ENCODE measurements at regions not wholly inside any gene's neighbourhood (a gene's known extent, or its start where the extent isn't known, plus 50 kb on each side); places are given as distances from the start of the nearest gene placed in this dataset.

- no TSS peak for BruUV-seq (replicated peaks)
- no peaks in the 10 kb centered on the region for H3K79me2 ChIP-seq (ENCODE audit: insufficient read depth, low read length)
- H3K4me2 ChIP-seq (ENCODE audit: low read depth, low read length), result no peak overlapping the region
- ATAC-seq (no peak), DNase-seq (ENCODE audit: low spot score) (no peak), FAIRE-seq (no peak)
- no peaks in the 10 kb centered on the region for H3K36me3 ChIP-seq (replicated peaks in 1 of 2; ENCODE audit: control insufficient read depth in 1 of 2, insufficient read depth in 2 of 2, low read length in 2 of 2)
- intact Hi-C loops (cut with micrococcal nuclease; ENCODE audit: unreplicated experiment) (no loop called here), in situ Hi-C loops (cut with HindIII; ENCODE audit: extremely low pct_ligation_motif_present, low pct_unique_long_range_greater_than_20kb) (no loop called here)
- no peak overlapping the region for H3K9ac ChIP-seq (ENCODE audit: insufficient read depth, low read depth, low read length)
- TF ChIP-seq NFE2L2 (IDR thresholded peaks at IDR 0.05; ENCODE audit: low read length) (peak; percentile 78), ZNF597 (CRISPR knock-in tag; IDR thresholded peaks at IDR 0.05) (no peak)
- no peaks in the 10 kb centered on the region for H4K20me1 ChIP-seq (ENCODE audit: insufficient read depth, low read length)
- CTCF ChIA-PET (ENCODE audit: low intra/inter-chr PET ratio, low total read pairs), result no interaction called here
- POLR2A ChIA-PET, result no interaction called here
- H3K9me3 ChIP-seq (ENCODE audit: low read length), result peaks cover 86% of the 10 kb centered on the region
- H3K4me3 ChIP-seq (replicated peaks in 1 of 3; ENCODE audit: insufficient read depth in 1 of 3, low read depth in 2 of 3, low read length in 3 of 3), result no peak overlapping the region
- H2AFZ ChIP-seq (ENCODE audit: low read length), result no peak overlapping the region
- H3K27ac ChIP-seq (ENCODE audit: extremely low read length, insufficient read depth, low read length), result no peak overlapping the region
- no peaks in the 10 kb centered on the region for H3K27me3 ChIP-seq (ENCODE audit: control insufficient read depth in 1 of 2, insufficient read depth in 2 of 2, low read length in 2 of 2)
- no peaks in the 10 kb centered on the region for H3K4me1 ChIP-seq (ENCODE audit: insufficient read depth, low read length)
Observed at GRCh38 chr2:188833799-188834198, 140.4 kb upstream of the COL3A1 start.

DNA sequence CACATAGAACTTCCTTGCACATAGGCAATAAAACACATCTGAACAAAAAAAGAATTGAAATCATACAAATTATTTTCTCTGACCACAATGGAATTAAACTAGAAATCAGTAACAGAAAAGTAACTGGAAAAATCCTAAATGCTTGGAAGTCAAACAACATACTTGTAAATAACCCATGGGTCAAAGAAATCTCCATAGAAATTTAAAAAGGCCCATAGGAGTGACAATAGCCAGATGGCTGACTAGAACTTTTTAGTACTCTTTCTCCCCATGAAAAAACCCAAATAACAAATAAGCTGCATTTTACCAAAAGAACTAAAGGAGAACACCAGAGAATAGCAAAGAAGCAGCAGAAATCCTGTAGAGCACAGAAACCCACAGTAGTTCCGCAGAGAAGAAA is 139.2 kb upstream of the COL3A1 start:
- DNase-seq (ENCODE audit: low spot score) (no peak), ATAC-seq (no peak), FAIRE-seq (no peak)
- no peak overlapping the region for H3K9ac ChIP-seq (ENCODE audit: insufficient read depth, low read depth, low read length)
- no peak overlapping the region for H3K4me3 ChIP-seq (replicated peaks in 1 of 3; ENCODE audit: insufficient read depth in 1 of 3, low read depth in 2 of 3, low read length in 3 of 3)
- H3K27ac ChIP-seq (ENCODE audit: extremely low read length, insufficient read depth, low read length), result no peak overlapping the region
- H3K4me2 ChIP-seq (ENCODE audit: low read depth, low read length), result no peak overlapping the region
- no peaks in the 10 kb centered on the region for H3K4me1 ChIP-seq (ENCODE audit: insufficient read depth, low read length)
- in situ Hi-C loops (cut with HindIII; ENCODE audit: extremely low pct_ligation_motif_present, low pct_unique_long_range_greater_than_20kb), result no loop called here
- H3K9me3 ChIP-seq (ENCODE audit: low read length), result peaks cover 88% of the 10 kb centered on the region
- H3K79me2 ChIP-seq (ENCODE audit: insufficient read depth, low read length), result no peaks in the 10 kb centered on the region
- no peaks in the 10 kb centered on the region for H4K20me1 ChIP-seq (ENCODE audit: insufficient read depth, low read length)
- ChIA-PET POLR2A (no interaction called here), CTCF (ENCODE audit: low intra/inter-chr PET ratio, low total read pairs) (no interaction called here)
- no peaks in the 10 kb centered on the region for H3K36me3 ChIP-seq (replicated peaks in 1 of 2; ENCODE audit: control insufficient read depth in 1 of 2, insufficient read depth in 2 of 2, low read length in 2 of 2)
- BruUV-seq (replicated peaks), result no TSS peak
- intact Hi-C loops (cut with micrococcal nuclease; ENCODE audit: unreplicated experiment), result no loop called here
- H2AFZ ChIP-seq (ENCODE audit: low read length), result no peak overlapping the region
- no peaks in the 10 kb centered on the region for H3K27me3 ChIP-seq (ENCODE audit: control insufficient read depth in 1 of 2, insufficient read depth in 2 of 2, low read length in 2 of 2)
- WGBS (ENCODE audit: low lambda C conversion rate), result 0% methylated on average over 1 of the region's 1 CpG
- TF ChIP-seq FUBP1 (CRISPR knock-in tag; IDR thresholded peaks at IDR 0.05; ENCODE audit: borderline replicate concordance), result no peak
- no peak for TF ChIP-seq KDM6A (CRISPR knock-in tag; IDR thresholded peaks at IDR 0.05; ENCODE audit: low read depth)
- TF ChIP-seq ZNF75D (CRISPR knock-in tag; IDR thresholded peaks at IDR 0.05; ENCODE audit: borderline replicate concordance), result no peak
- no peak for TF ChIP-seq NFATC3 (CRISPR knock-in tag; IDR thresholded peaks at IDR 0.05)
- TF ChIP-seq ZNF143 (CRISPR knock-in tag; IDR thresholded peaks at IDR 0.05), result no peak
- no peak for TF ChIP-seq ATF2 (CRISPR knock-in tag; IDR thresholded peaks at IDR 0.05)
- no peak for TF ChIP-seq PRPF4 (IDR thresholded peaks at IDR 0.05; ENCODE audit: low read depth, low read length, poor library complexity, severe bottlenecking)
- no peak for TF ChIP-seq TAF15 (IDR thresholded peaks at IDR 0.05; ENCODE audit: low read depth, low read length, poor library complexity, severe bottlenecking)
- TF ChIP-seq FOXM1 (CRISPR knock-in tag; IDR thresholded peaks at IDR 0.05), result no peak
- TF ChIP-seq ZXDC (CRISPR knock-in tag; IDR thresholded peaks at IDR 0.05), result no peak
- TF ChIP-seq ZNF234 (CRISPR knock-in tag; conservative IDR thresholded peaks at IDR 0.05), result no peak
